CD4-positive, alpha-beta T cell treated with Interleukin-17A for 1 hour (primary cell): ENCODE measurements at regions not wholly inside any gene's neighbourhood (a gene's known extent, or its start where the extent isn't known, plus 50 kb on each side); places are given as distances from the start of the nearest gene placed in this dataset.

ENCODE experiments used
- DNase-seq: peaks from one replicate; pipeline ENCODE4 v3.0.0-alpha.2; 2020

- no peak for DNase-seq
Measured at GRCh38 chr12:31867292-31867691, 91.9 kb upstream of the RESF1 start.

GRCh38 chr12:31866523-31866922 lies 92.7 kb upstream of the RESF1 start:
- DNase-seq: peak; percentile 13

- no peak for DNase-seq
Measured at GRCh38 chr12:31865023-31865422, 94.2 kb upstream of the RESF1 start.

- DNase-seq: no peak
Measured at GRCh38 chr12:31861360-31861759, 97.9 kb upstream of the RESF1 start.

- DNase-seq: no peak
Measured at GRCh38 chr12:31860401-31860800, 98.8 kb upstream of the RESF1 start.

- peak; percentile 12 for DNase-seq
Measured at GRCh38 chr12:31859232-31859977, 99.8 kb upstream of the RESF1 start.

GRCh38 chr12:31855427-31855826 lies 103.8 kb upstream of the RESF1 start:
- DNase-seq: no peak

GRCh38 chr12:31853977-31854376 lies 105.2 kb upstream of the RESF1 start:
- DNase-seq: no peak

- no peak for DNase-seq
Measured at GRCh38 chr12:31853520-31853919, 105.7 kb upstream of the RESF1 start.

- DNase-seq: peak; percentile 18
Measured at GRCh38 chr12:31850268-31850667, 108.9 kb upstream of the RESF1 start.

GRCh38 chr12:31849090-31849687 lies 110.0 kb upstream of the RESF1 start:
- no peak for DNase-seq

GRCh38 chr12:31846405-31846804 lies 112.8 kb upstream of the RESF1 start:
- DNase-seq: no peak

- DNase-seq: no peak
Measured at GRCh38 chr12:31845613-31846322, 113.4 kb upstream of the RESF1 start.

GRCh38 chr12:31843398-31844095 lies 114.7 kb upstream of the AMN1 start:
- no peak for DNase-seq

GRCh38 chr12:31837913-31838312 lies 109.1 kb upstream of the AMN1 start:
- DNase-seq: no peak

- no peak for DNase-seq
Measured at GRCh38 chr12:31835276-31835882, 106.6 kb upstream of the AMN1 start.

GRCh38 chr12:31834150-31834549 lies 105.3 kb upstream of the AMN1 start:
- DNase-seq: no peak

GRCh38 chr12:31832740-31833729 lies 104.2 kb upstream of the AMN1 start:
- DNase-seq: peak; percentile 73

GRCh38 chr12:31828071-31828470 lies 99.2 kb upstream of the AMN1 start:
- DNase-seq: peak; percentile 25

GRCh38 chr12:31822761-31823160 lies 93.9 kb upstream of the AMN1 start:
- no peak for DNase-seq

- DNase-seq: no peak
Measured at GRCh38 chr12:31821484-31821883, 92.7 kb upstream of the AMN1 start.

GRCh38 chr12:31820832-31821231 lies 92.0 kb upstream of the AMN1 start:
- no peak for DNase-seq
